ENCODE measurements at regions not wholly inside any gene's neighbourhood (a gene's known extent, or its start where the extent isn't known, plus 50 kb on each side); places are given as distances from the start of the nearest gene placed in this dataset.

DNA sequence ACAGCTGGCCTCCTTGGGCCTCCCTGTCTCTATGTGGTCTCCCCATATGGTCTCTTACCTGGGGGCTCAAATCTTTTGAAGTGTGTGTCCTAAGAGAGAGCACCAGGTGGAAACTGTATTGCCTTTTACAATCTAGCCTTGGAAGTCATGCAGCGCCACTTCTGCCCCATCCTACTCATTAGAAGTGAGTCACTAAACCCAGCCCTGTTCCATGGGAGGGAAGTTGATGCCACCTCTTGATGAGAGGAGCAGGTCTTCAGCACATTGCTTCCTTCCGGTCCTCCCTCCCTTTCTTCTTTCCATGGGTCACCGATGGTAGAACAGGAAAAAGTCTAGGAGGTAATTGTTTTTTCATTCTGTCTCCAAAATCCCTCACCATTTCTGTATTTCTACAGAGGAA, 156.3 kb downstream of the FOXA2 start:
- ChIA-PET CTCF (no interaction called here), POLR2A (no interaction called here)
- TF ChIP-seq CTCF (IDR thresholded peaks at IDR 0.05; ENCODE audit: low read depth, low read length), result no peak
- no peak overlapping the region for H3K27ac ChIP-seq (ENCODE audit: low read depth, low read length)
- H3K27me3 ChIP-seq (ENCODE audit: control insufficient read depth, insufficient read depth, low read length), result no peaks in the 10 kb centered on the region
- DNase-seq (ENCODE audit: low read depth, low spot score), result no peak
- H3K4me3 ChIP-seq (ENCODE audit: low read depth, low read length), result no peak overlapping the region
- no peaks in the 10 kb centered on the region; the same call in 1 of the 2 replicates for H3K9me3 ChIP-seq (ENCODE audit: control insufficient read depth, insufficient read depth, low read length)

- H3K4me3 ChIP-seq (ENCODE audit: low read depth, low read length), result no peak overlapping the region
- no peaks in the 10 kb centered on the region; the same call in 1 of the 2 replicates for H3K9me3 ChIP-seq (ENCODE audit: control insufficient read depth, insufficient read depth, low read length)
- TF ChIP-seq CTCF (IDR thresholded peaks at IDR 0.05; ENCODE audit: low read depth, low read length), result no peak
- POLR2A ChIA-PET, result no interaction called here
- no peak for DNase-seq (ENCODE audit: low read depth, low spot score)
- CTCF ChIA-PET, result interaction anchor here (0.6 kb wide), 1 partner anchor 79 kb away, joined by 3 read pairs; no protein-coding TSS in a partner anchor
- no peak overlapping the region for H3K27ac ChIP-seq (ENCODE audit: low read depth, low read length)
- no peaks in the 10 kb centered on the region for H3K27me3 ChIP-seq (ENCODE audit: control insufficient read depth, insufficient read depth, low read length)
Measured at GRCh38 chr20:22426772-22427171, 157.6 kb downstream of the FOXA2 start.

DNA sequence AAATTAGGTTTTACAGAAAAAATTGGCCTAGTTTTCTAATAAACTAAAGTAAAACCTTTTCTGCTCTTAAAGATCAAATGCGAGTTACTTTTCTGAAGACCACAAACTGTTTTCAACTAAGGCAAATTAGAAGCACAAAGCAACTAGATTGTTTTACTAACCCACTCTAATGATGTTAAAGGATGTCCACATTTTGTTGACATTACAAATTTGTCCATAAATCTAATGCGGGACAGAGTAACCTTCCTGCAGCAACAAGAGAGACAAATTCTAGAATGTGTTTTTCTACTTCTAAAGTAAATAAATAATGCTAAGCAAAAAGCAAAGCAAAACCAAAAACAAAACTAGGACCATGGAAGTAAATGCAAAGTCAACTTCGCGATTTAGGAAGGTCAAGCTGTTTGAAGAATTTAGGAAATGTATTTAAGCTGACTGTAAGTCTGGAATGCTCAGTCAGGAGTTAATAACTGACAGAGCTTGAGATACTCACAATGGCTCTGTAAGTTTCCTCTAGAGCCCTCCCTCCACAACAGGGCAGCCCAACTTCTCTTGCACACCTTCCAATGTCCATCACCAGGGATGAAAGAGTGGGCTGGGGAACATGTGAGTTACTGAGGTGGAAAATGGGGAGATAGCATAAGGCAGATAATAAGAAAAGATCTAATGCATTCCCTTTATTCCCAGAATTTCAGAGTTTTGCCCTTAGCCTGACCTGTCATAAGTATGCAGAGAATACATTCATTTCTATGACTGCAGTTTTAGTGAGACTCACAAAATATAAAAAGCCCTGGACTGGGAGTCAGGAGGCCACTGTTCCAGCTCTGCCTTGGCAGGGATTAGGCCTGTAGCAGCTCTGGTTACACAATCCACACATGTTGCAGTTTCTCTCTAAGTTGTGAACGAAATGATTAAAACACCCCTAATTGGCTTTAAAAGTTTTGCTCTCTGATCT, 158.8 kb downstream of the FOXA2 start:
- ChIA-PET POLR2A (no interaction called here), CTCF (interaction anchor here (0.6 kb wide), 1 partner anchor 113 kb away, joined by 6 read pairs; no protein-coding TSS in a partner anchor)
- no peak for TF ChIP-seq CTCF (IDR thresholded peaks at IDR 0.05; ENCODE audit: low read depth, low read length)
- DNase-seq (ENCODE audit: low read depth, low spot score), result no peak
- Histone ChIP-seq H3K4me3 (ENCODE audit: low read depth, low read length) (no peak overlapping the region), H3K27ac (ENCODE audit: low read depth, low read length) (no peak overlapping the region), H3K9me3 (ENCODE audit: control insufficient read depth, insufficient read depth, low read length) (peaks cover 3% of the 10 kb centered on the region; the same call in 1 of the 2 replicates), H3K27me3 (ENCODE audit: control insufficient read depth, insufficient read depth, low read length) (no peaks in the 10 kb centered on the region)

- peaks cover 5% of the 10 kb centered on the region; the same call in 1 of the 2 replicates for H3K9me3 ChIP-seq (ENCODE audit: control insufficient read depth, insufficient read depth, low read length)
- H3K27ac ChIP-seq (ENCODE audit: low read depth, low read length), result no peak overlapping the region
- TF ChIP-seq CTCF (IDR thresholded peaks at IDR 0.05; ENCODE audit: low read depth, low read length), result no peak
- no peaks in the 10 kb centered on the region for H3K27me3 ChIP-seq (ENCODE audit: control insufficient read depth, insufficient read depth, low read length)
- ChIA-PET CTCF (no interaction called here), POLR2A (no interaction called here)
- no peak overlapping the region for H3K4me3 ChIP-seq (ENCODE audit: low read depth, low read length)
- DNase-seq (ENCODE audit: low read depth, low spot score), result no peak
Measured at GRCh38 chr20:22423190-22423832, 161.1 kb downstream of the FOXA2 start.

DNA sequence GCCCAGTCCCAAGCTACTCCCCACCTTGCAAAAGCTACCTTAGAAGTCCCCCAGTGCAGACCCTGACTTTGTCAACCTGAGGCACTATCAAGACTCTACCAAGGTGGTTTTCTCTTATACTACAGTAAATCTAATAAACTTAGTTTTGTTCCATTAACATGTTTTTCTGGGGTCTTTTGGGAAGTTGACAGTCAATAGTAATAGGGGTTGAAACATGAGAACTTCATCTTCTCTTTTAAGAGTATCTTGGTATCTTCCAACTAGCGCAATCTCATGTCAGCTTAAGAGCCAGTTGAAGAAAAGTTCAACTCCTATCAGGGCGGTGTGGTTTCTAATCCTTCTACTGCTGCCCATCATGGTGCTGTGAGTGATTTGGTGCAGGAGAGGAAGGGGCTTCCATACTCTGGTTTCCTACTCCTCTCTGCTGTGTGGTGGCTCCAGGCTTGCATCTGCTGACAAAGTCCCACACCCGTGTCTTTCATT, 164.2 kb downstream of the FOXA2 start:
- TF ChIP-seq CTCF (IDR thresholded peaks at IDR 0.05; ENCODE audit: low read depth, low read length), result no peak
- ChIA-PET POLR2A (no interaction called here), CTCF (no interaction called here)
- Histone ChIP-seq H3K4me3 (ENCODE audit: low read depth, low read length) (no peak overlapping the region), H3K27ac (ENCODE audit: low read depth, low read length) (no peak overlapping the region), H3K27me3 (ENCODE audit: control insufficient read depth, insufficient read depth, low read length) (no peaks in the 10 kb centered on the region), H3K9me3 (ENCODE audit: control insufficient read depth, insufficient read depth, low read length) (peaks cover 5% of the 10 kb centered on the region; the same call in 1 of the 2 replicates)
- no peak for DNase-seq (ENCODE audit: low read depth, low spot score)
